T-cell (primary cell): ENCODE measurements at regions not wholly inside any gene's neighbourhood (a gene's known extent, or its start where the extent isn't known, plus 50 kb on each side); places are given as distances from the start of the nearest gene placed in this dataset.

Experiments
- ATAC-seq, 4 experiments: fragments of 200-7000 bp in 3 of 4; fragments of 150-1000 bp in 1 of 4; cut with Tn5 transposase; replicated peaks in 1 of 4; 1 replicate in 3 of 4; 2 replicates in 1 of 4; pipeline ENCODE4 v1.10.0; 2021; ENCODE audit warnings: moderate library complexity in 3 of 4, mild to moderate bottlenecking in 2 of 4, moderate number of reproducible peaks in 1 of 4
- CTCF ChIA-PET, 2 donors: fragments of 300-600 bp; sonication (Branson Sonifier 250); formaldehyde crosslinking; loops; one replicate each; lab custom pipeline; 2022; ENCODE audit warnings: antibody characterized with exemption in 2 of 2; lab: Charles Lee
- POLR2A ChIA-PET, 2 donors: fragments of 300-600 bp; sonication (Branson Sonifier 250); formaldehyde crosslinking; loops; one replicate each; lab custom pipeline; 2022; ENCODE audit warnings: antibody characterized with exemption in 2 of 2; lab: Charles Lee
- DNase-seq, 35 experiments: peaks; one replicate each; pipeline versions ENCODE4 v3.0.0 to v3.0.0-alpha.2; 2013 to 2023
- H3K27ac ChIP-seq: one replicate; pipeline ENCODE4 v1.5.1; 2013; ENCODE audit warnings: low read length
- H3K27me3 ChIP-seq, 2 experiments: replicated peaks in 1 of 2; 1 replicate in 1 of 2; 2 replicates in 1 of 2; pipeline versions ENCODE4 v1.6.1 to v1.7.0; 2013; ENCODE audit warnings: low read length in 1 of 2, mixed read lengths in 1 of 2; ENCODE audit not compliant: control insufficient read depth in 2 of 2, insufficient read depth in 2 of 2; ENCODE audit errors: extremely low read depth in 1 of 2
- H3K36me3 ChIP-seq, 2 donors: 1 replicate in 1 of 2; 2 replicates in 1 of 2; pipeline versions ENCODE4 v1.6.1 to v1.7.0; 2013; ENCODE audit warnings: low read length in 1 of 2; ENCODE audit not compliant: control insufficient read depth in 2 of 2, insufficient read depth in 1 of 2; ENCODE audit errors: extremely low read depth in 1 of 2
- H3K4me1 ChIP-seq, 2 experiments: 1 replicate in 1 of 2; 2 replicates in 1 of 2; pipeline versions ENCODE4 v1.6.1 to v1.7.0; 2013; ENCODE audit warnings: low read length in 2 of 2, mixed read lengths in 1 of 2; ENCODE audit not compliant: insufficient read depth in 2 of 2, control insufficient read depth in 1 of 2; ENCODE audit errors: extremely low read depth in 1 of 2
- H3K4me3 ChIP-seq, 2 donors: 1 replicate in 1 of 2; 2 replicates in 1 of 2; pipeline versions ENCODE4 v1.5.1 to v1.7.0; 2013; ENCODE audit warnings: mild to moderate bottlenecking in 2 of 2, low read length in 1 of 2, moderate library complexity in 1 of 2; ENCODE audit not compliant: control insufficient read depth in 1 of 2; ENCODE audit errors: extremely low read depth in 1 of 2
- H3K9me3 ChIP-seq: 2 replicates; pipeline ENCODE4 v1.7.0; 2013
- H3K27ac Mint-ChIP-seq, 2 donors: one replicate each; pipeline ENCODE4 v1.8.0; 2020 to 2021; ENCODE audit warnings: mild to moderate bottlenecking in 2 of 2, mixed read lengths in 2 of 2
- H3K27me3 Mint-ChIP-seq, 2 donors: one replicate each; pipeline ENCODE4 v1.8.0; 2021 to 2022; ENCODE audit warnings: mixed read lengths in 2 of 2
- H3K36me3 Mint-ChIP-seq: one replicate; pipeline ENCODE4 v1.8.0; 2021; ENCODE audit warnings: mixed read lengths
- H3K4me1 Mint-ChIP-seq, 3 donors: one replicate each; pipeline ENCODE4 v1.8.0; 2020 to 2022; ENCODE audit warnings: mixed read lengths in 3 of 3, mild to moderate bottlenecking in 1 of 3
- H3K4me3 Mint-ChIP-seq, 3 donors: one replicate each; pipeline ENCODE4 v1.8.0; 2020 to 2022; ENCODE audit warnings: mild to moderate bottlenecking in 3 of 3, mixed read lengths in 3 of 3, moderate library complexity in 3 of 3
- H3K9me3 Mint-ChIP-seq, 3 donors: one replicate each; pipeline ENCODE4 v1.8.0; 2020 to 2022; ENCODE audit warnings: mixed read lengths in 3 of 3
- WGBS: methylation state at CpG from one replicate; pipeline ENCODE4 v1.1.5; 2013; ENCODE audit warnings: missing lambda C conversion rate; ENCODE audit not compliant: insufficient coverage; 5-methylcytosine and 5-hydroxymethylcytosine counted together

DNA sequence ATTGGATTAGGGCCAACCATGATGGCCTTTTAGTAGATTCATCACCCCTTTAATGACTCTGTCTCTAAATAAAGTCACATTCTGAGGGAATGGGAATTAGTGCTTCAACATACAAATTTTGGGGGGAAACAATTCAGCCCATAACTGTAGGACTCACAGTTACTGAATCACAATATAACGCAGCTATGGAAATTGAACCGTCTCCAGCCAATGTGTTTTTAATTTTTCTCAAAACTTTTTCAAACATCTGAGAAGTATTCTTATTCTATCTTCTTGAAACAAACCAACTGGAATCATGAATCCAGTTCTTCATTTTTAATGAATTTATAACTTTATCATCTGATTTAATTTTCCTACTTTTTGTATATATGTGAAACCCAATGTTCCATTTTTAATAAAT lies 373.1 kb upstream of the SYT4 start:
- Mint-ChIP-seq H3K36me3 (no peaks in the 10 kb centered on the region), H3K4me3 (no peak overlapping the region), H3K27ac (no peak overlapping the region), H3K9me3 (peaks cover 4 to 29% (median 16%) of the 10 kb centered on the region in 3 donors), H3K4me1 (no peaks in the 10 kb centered on the region), H3K27me3 (no peaks in the 10 kb centered on the region)
- no peaks in the 10 kb centered on the region for H3K27me3 ChIP-seq
- ChIA-PET POLR2A (no interaction called here), CTCF (no interaction called here)
- H3K36me3 ChIP-seq, result no peaks in the 10 kb centered on the region
- no peak overlapping the region for H3K27ac ChIP-seq
- ATAC-seq (no peak), DNase-seq (no peak)
- WGBS, result no CpG with 5 or more reads among the region's 2 CpGs
- H3K4me1 ChIP-seq, result no peaks in the 10 kb centered on the region
- no peaks in the 10 kb centered on the region for H3K9me3 ChIP-seq
- no peak overlapping the region for H3K4me3 ChIP-seq

DNA sequence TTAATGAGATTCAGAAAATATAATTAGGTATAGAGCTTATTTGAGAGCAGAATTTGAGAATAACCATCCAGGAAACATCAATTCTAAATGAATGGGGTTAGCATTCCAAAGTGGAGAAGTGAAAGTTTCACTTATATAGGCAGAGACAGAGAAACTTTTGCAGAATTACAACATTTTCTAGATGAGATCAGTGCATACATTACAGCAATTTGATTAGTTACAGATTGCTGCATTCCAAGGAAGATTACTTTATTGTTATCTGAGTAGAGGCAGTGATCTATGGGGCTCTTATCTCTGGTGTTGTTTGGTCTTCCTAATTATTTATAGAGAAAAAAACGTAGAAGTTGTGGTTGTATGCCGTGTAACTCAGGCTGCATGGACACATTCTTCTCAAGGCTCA lies 373.8 kb upstream of the SYT4 start:
- ChIA-PET POLR2A (no interaction called here), CTCF (no interaction called here)
- Histone ChIP-seq H3K4me1 (no peaks in the 10 kb centered on the region), H3K27ac (no peak overlapping the region), H3K36me3 (no peaks in the 10 kb centered on the region), H3K4me3 (no peak overlapping the region), H3K9me3 (no peaks in the 10 kb centered on the region), H3K27me3 (no peaks in the 10 kb centered on the region)
- Mint-ChIP-seq H3K27ac (no peak overlapping the region), H3K27me3 (no peaks in the 10 kb centered on the region), H3K4me1 (no peaks in the 10 kb centered on the region), H3K4me3 (no peak overlapping the region), H3K9me3 (peaks cover 4 to 29% (median 16%) of the 10 kb centered on the region in 3 donors), H3K36me3 (no peaks in the 10 kb centered on the region)
- no peak for DNase-seq
- no CpG with 5 or more reads among the region's 2 CpGs for WGBS
- no peak for ATAC-seq

DNA sequence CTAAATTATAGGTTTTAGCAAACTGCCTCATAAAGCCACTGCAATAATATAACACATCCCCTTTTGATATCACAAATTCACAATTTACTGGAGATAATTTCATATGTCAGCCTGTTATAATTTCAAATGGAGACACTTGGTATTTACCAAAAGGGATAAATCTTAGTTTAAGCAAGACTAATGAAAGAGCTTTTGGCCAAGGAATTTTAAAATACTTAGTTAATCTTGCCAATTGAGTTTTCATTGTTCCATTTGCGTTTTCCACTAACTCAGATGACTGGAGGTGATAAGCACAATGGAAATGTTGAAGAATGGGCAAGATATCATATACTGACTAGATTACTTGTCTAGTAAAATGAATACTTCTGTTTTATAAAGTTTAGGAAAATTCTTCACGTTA lies 379.3 kb upstream of the SYT4 start:
- no peak overlapping the region for H3K4me3 Mint-ChIP-seq
- no peak overlapping the region for H3K27ac Mint-ChIP-seq
- H3K27me3 Mint-ChIP-seq, result no peaks in the 10 kb centered on the region
- ChIA-PET CTCF (no interaction called here), POLR2A (no interaction called here)
- no peaks in the 10 kb centered on the region for H3K4me1 Mint-ChIP-seq
- no CpG with 5 or more reads among the region's 2 CpGs for WGBS
- H3K9me3 ChIP-seq, result no peaks in the 10 kb centered on the region
- no peaks in the 10 kb centered on the region for H3K27me3 ChIP-seq
- ATAC-seq, result no peak
- H3K4me3 ChIP-seq, result no peak overlapping the region
- H3K36me3 ChIP-seq, result no peaks in the 10 kb centered on the region
- no peaks in the 10 kb centered on the region for H3K36me3 Mint-ChIP-seq
- H3K9me3 Mint-ChIP-seq, result peaks cover 7 to 20% (median 15%) of the 10 kb centered on the region in 3 donors
- no peak overlapping the region for H3K27ac ChIP-seq
- no peaks in the 10 kb centered on the region for H3K4me1 ChIP-seq
- no peak for DNase-seq

DNA sequence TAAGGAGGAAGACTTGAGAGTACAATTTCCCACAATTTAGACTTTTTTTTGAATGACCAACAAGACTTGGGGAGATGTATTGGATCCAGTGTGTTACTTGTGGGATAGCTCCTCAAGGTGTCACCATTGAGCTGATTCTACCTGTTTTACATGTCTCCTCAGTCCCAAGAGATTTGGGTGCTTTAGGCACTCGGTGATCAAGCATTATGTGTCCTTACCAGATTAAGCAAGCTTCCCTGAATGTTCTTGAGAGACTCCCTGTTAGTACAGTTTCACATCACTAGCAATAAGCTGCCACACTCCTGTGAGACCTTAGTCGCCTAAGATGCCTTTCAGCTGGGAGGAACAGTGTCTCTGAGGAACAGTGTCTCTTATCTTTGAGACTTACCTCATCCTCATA lies 384.3 kb upstream of the SYT4 start:
- H3K27ac Mint-ChIP-seq, result no peak overlapping the region
- ChIA-PET CTCF (no interaction called here), POLR2A (no interaction called here)
- 29% methylated on average over 1 of the region's 2 CpGs for WGBS
- Histone ChIP-seq H3K4me3 (no peak overlapping the region), H3K36me3 (no peaks in the 10 kb centered on the region), H3K4me1 (no peaks in the 10 kb centered on the region), H3K27ac (no peak overlapping the region), H3K9me3 (no peaks in the 10 kb centered on the region), H3K27me3 (no peaks in the 10 kb centered on the region)
- H3K9me3 Mint-ChIP-seq, result peaks cover 0 to 8% (median 0%) of the 10 kb centered on the region in 3 donors
- no peaks in the 10 kb centered on the region for H3K36me3 Mint-ChIP-seq
- H3K4me3 Mint-ChIP-seq, result no peak overlapping the region
- H3K4me1 Mint-ChIP-seq, result no peaks in the 10 kb centered on the region
- DNase-seq (peak in 1 of 35 experiments; percentile 0), ATAC-seq (no peak)
- no peaks in the 10 kb centered on the region for H3K27me3 Mint-ChIP-seq

DNA sequence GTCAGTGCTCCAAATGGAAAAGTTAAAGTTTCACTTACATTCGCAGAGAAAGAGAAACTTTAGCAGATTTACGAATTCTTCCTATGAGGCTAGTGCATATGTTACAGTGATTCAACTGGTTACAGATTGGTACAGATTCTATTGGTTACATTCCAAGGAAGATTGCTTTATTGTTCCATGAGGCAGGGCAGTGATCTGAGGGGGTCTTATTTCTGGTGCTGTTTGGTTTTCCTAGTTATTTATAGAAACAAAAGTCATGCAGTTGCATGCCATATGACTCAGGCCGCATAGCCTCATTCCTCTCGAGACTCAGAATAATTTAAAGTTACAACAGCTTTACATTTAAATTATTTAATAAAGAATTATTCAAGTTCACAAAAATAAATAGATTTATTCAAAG lies 385.4 kb upstream of the SYT4 start:
- 70% methylated on average over 2 of the region's 4 CpGs for WGBS

DNA sequence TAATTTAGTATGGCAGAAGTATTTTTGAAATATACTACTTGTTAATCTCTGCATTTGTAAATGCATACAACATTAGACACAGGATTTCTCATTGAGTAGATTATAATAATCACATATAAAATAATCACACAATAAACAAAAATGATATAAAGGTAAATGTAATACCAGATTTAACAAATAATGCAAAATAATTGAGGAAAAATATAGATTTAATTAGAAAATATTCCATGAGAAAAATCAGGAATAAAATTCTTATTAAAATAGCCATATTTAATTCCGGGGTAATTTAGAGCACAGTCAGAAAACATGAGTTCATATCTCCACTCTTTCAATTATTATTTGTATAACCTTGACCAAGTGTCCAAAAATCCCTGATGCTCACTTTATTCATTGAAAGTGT lies 385.9 kb upstream of the SYT4 start:
- no peak overlapping the region for H3K27ac Mint-ChIP-seq

More for the DNA sequence above, 385.4 kb upstream of the SYT4 start:
- ChIA-PET CTCF (no interaction called here), POLR2A (no interaction called here)
- Mint-ChIP-seq H3K4me3 (no peak overlapping the region), H3K27me3 (no peaks in the 10 kb centered on the region), H3K4me1 (no peaks in the 10 kb centered on the region), H3K27ac (no peak overlapping the region), H3K9me3 (peaks cover 0 to 8% (median 0%) of the 10 kb centered on the region in 3 donors), H3K36me3 (no peaks in the 10 kb centered on the region)
- no peaks in the 10 kb centered on the region for H3K36me3 ChIP-seq
- no peaks in the 10 kb centered on the region for H3K9me3 ChIP-seq
- no peaks in the 10 kb centered on the region for H3K27me3 ChIP-seq
- no peak overlapping the region for H3K27ac ChIP-seq
- no peak overlapping the region for H3K4me3 ChIP-seq
- DNase-seq (no peak), ATAC-seq (no peak)
- H3K4me1 ChIP-seq, result no peaks in the 10 kb centered on the region

DNA sequence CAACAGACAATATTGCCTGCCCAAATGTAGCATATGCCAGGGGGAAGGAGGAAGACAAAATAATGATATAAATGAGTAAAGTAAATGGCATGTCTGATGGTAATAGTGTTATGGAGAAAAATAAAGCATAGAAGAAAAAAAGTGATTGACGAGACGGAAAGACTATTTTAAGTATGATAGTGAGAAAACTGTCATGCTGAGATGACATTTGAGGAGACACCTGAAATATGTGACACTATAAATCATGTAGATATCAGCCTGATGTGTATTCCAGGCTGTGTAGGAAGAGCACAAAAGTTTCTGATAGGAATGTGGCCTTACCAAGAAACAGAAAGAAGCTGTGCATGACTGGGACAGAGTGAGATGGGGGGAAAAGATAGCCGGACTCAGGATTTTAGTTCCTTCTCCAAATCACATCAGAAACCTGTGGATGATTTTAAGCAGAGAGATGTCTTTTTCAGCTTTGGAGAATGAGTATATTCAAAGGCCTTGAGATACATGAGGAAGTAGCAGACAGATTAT lies 387.3 kb upstream of the SYT4 start:
- Histone ChIP-seq H3K9me3 (no peaks in the 10 kb centered on the region), H3K4me3 (no peak overlapping the region), H3K4me1 (no peaks in the 10 kb centered on the region), H3K27ac (no peak overlapping the region), H3K36me3 (no peaks in the 10 kb centered on the region), H3K27me3 (no peaks in the 10 kb centered on the region)
- ATAC-seq (no peak), DNase-seq (no peak)
- POLR2A ChIA-PET, result no interaction called here
- H3K4me1 Mint-ChIP-seq, result no peaks in the 10 kb centered on the region
- no peaks in the 10 kb centered on the region for H3K36me3 Mint-ChIP-seq
- H3K27me3 Mint-ChIP-seq, result no peaks in the 10 kb centered on the region
- 70% methylated on average over 2 of the region's 3 CpGs for WGBS
- no peak overlapping the region for H3K27ac Mint-ChIP-seq
- H3K4me3 Mint-ChIP-seq, result no peak overlapping the region
- CTCF ChIA-PET, result no interaction called here
- H3K9me3 Mint-ChIP-seq, result peaks cover 4 to 11% (median 4%) of the 10 kb centered on the region in 3 donors

More for the DNA sequence above, 385.9 kb upstream of the SYT4 start:
- H3K4me1 ChIP-seq, result no peaks in the 10 kb centered on the region
- no peaks in the 10 kb centered on the region for H3K36me3 Mint-ChIP-seq
- no peak overlapping the region for H3K27ac ChIP-seq
- peaks cover 0 to 4% (median 0%) of the 10 kb centered on the region in 3 donors for H3K9me3 Mint-ChIP-seq
- ATAC-seq, result no peak
- no peak overlapping the region for H3K4me3 Mint-ChIP-seq
- H3K27me3 Mint-ChIP-seq, result no peaks in the 10 kb centered on the region
- CTCF ChIA-PET, result no interaction called here
- DNase-seq, result no peak
- no CpG with 5 or more reads among the region's 1 CpG for WGBS
- H3K36me3 ChIP-seq, result no peaks in the 10 kb centered on the region
- POLR2A ChIA-PET, result no interaction called here
- no peak overlapping the region for H3K4me3 ChIP-seq
- H3K27me3 ChIP-seq, result no peaks in the 10 kb centered on the region
- H3K4me1 Mint-ChIP-seq, result no peaks in the 10 kb centered on the region
- no peaks in the 10 kb centered on the region for H3K9me3 ChIP-seq
